Renal cortex interstitium (tissue), 11 donors: ENCODE measurements at regions not wholly inside any gene's neighbourhood (a gene's known extent, or its start where the extent isn't known, plus 50 kb on each side); places are given as distances from the start of the nearest gene placed in this dataset.

Source experiments
- DNase-seq, 11 donors: peaks; one replicate each; pipeline ENCODE4 v3.0.0-alpha.2; 2013; ENCODE audit warnings: low read depth in 9 of 11, low spot score in 4 of 11; ENCODE audit errors: extremely low read depth in 1 of 11

DNA sequence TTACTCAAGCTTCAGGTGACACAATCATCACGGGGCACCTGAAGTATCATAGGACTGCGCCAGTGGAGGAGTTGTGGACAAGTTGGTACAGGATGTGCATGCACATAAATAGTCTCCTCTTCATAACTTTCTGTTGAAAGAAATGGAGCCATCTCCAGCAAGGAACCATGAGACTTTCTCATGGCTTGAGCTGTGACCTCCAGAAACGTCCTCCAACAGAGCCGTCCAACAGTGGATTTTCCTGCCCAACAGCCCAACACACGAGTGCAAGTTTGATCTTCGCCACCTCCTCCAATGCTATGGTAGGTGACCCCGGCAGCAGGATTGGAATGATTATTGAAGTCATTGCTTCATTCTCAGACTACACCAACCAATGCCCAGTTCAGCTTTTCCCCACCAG is 105.1 kb upstream of the ZNF507 start:
- no peak for DNase-seq

DNA sequence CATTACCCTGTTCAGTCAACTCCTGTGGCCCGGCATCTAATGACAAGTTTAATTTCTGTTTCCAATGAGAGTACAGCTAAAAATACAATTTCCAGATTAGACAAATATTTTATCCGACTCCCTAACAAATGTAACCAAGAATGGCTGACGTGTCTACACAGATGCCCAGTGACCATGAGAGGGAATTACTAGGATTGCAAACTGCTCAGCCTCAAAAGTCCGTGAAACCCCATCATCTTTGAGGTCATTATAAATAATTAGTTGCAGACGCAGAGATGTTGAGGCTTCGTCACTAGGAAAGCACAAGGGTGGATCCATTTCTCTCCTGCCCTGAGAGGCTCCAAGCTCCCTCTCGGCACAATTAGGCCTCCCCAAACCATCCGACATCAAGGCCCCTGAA is 104.1 kb upstream of the ZNF507 start:
- DNase-seq = no peak

DNA sequence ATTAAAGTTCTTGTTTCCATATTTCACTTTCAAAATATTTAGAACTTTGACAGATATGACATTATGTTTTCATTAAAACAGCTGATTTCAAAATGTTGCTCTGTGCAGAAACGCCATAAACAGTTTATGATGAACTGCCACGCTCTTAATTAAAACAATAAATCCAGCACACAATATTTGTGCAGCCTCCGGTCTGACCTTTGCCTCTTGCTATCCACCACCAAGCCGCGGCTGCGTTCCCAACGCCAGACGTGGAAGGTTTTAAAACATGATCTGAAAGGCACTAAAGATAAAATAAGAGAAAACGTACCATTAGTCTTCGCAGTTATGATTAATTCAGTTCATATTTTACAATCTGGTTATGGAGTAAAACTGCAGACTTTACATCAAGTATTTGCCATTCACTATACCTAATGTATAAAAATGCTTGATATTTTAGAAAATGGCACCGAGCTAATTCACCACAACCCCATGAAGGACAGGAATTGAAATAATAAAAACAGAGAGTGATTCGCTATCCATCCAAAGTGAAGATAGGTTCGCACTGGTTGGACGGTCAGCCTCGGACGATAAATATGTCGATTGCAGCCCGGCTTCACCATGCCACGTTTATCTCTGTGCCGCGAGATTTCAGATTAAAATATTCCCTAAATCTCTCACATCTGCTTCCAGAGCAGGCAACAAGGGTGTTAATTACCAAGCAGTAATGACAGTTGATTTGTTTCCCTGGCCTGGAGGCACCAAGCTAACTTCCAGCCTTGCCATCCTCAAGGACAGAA is 103.3 kb upstream of the ZNF507 start:
- DNase-seq = peak in 1 of 11 donors; percentile 24

DNA sequence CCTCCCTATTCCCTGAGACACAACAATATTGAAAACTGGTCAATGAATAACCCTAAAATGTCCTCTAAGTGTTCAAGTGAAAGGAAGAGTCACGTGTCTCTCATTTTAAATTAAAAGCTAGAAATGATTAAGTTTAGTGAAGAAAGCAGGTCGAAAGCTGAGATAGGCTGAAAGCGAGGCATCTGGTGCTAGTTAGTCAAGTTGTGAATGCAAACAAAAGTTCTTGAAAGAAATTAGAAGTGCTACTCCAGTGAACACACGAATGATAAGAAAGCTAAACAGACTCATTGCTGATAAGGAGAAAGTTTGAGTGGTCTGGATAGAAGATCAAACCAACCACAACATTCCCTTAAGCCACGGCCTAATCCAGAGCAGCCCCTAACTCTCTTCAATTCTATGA is 99.4 kb upstream of the ZNF507 start:
- DNase-seq = no peak

DNA sequence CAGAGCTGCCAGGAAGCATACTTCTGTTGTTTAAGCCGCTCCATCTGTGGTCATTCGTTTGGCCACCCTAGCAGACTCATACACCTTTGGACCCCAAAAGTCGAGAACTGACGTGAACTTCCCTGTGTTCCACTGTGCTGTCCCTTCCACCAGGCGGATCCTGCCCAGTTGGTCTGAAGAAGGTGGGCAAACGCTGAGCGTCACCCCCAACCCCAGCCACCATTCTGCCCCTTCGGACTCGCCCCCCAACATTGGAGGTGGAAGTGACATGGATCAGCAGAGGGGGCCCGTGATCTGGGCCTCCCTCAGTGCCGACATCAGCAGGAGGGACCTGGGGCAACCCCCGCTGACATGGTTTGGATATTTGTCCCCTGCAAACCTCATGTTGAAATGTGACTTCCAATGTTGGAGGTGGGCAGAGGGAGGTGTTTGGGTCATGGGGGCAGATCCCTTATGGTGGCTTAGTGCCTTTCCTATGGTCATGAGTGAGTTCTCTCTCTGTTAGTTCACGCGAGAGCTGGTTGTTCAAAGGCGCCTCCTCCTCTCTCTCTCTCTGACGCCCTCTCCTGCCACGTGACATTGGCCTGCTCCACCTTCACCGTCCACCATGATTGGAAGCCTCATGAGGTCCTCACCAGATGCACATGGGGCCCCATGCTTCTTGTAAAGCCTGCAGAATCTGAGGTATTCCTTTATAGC is 93.6 kb upstream of the ZNF507 start:
- no peak for DNase-seq

DNA sequence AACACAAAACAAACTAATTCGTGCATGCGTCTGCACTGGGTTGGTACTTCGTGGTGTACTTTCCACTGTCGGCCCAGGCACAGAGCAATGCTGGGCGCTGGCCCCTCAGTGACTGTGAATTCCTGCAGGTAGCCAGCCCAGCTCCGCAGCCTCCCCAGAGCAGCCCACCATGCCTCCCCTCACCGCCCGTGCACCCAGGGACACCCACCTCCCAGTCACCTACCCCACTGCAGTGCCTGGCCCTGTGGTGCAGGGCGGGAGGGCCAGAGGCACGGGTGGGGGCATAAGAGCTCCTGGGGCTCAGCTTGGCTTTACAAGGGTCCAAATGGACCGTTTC is 93.1 kb upstream of the ZNF507 start:
- DNase-seq = no peak

DNA sequence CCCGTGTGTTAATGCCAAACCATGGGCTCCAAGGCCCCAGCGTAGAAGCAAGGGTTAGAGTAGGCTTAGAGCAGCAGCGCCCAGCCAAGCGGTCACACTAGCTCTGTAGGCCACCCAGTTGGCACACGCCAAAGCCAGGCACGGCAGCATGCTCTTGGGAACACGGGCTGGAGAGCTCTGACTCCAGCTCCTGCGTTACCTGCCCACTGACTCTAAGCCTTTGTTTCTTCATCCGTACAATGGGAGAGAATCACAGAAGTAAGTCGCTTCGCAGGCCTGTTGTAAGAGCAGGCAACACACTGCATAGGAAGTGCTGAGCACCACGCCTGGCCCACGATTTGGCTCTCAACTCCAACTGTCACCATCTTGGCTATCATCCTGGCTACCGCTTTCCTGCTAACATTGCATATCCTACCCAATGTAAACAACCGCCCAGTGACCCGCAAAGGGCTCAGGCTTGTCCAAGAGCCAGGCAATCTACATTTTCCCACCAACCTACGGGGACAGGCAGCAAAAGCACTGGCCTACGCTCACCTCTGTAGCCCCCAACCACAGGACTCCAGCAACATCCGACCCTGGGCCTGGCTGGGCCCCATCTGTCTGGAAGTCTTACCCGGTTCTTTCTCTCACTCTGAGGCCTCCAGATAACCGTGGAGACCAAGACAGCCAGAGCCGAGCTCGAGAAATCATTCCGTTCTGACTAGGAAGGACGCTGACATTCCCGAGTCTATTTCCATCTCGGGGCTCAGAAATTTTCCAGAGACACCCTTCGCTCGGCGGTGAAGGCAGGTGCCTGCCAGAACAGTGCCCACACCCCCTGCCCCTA is 91.5 kb upstream of the ZNF507 start:
- no peak for DNase-seq

DNA sequence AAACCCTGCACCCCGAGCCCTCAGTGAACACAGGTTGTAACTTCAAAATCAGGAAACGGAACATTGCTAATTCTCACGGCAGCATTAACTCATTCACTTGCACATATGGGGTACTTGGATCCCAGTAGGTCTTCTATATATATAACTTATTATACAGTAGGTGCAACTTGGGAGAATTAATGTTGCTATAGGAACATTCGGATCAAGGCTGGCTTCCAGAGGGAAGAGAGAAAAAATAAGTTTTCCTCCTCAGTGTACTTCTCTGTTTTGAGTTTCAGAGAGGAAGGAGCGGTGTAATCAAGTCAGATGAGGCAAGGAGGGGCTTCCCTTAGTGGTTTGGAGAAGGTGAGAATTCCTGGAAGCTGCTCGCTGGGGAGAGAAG is 90.9 kb upstream of the ZNF507 start:
- no peak for DNase-seq

DNA sequence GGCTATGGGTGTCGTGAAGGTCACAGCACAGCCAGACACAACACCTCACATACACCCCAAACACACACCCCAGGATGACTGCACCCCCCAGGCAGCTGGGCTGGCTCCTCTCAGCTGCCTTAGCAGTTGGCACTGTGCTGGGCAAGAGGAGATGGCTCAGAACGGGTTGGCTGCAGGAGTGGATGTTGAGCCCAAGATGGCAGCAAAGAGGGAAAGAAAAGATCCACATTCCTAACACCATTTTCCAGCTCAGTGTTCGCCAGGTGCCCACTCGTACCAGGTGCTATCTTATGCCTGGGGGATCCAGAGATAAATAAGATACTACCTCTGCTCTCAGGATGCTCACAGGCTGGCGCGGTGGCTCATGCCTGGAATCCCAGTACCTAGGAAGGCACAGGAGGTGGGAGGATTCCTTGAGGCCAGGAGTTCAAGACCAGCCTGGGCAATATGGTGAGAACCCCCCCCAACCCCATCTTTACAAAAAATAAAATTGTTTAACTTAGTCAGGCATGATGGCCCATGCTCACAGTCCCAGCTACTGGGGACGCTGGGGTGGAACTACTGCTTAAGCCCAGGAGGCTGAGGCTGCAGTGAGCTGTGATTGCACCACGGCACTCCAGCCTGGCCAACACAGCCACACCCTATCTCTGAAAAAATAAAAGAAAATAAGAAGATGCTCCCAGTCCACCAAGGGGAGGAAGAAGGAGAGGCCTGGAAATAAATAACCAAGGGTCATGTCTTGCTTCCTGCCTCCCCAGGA is 89.7 kb upstream of the ZNF507 start:
- no peak for DNase-seq

DNA sequence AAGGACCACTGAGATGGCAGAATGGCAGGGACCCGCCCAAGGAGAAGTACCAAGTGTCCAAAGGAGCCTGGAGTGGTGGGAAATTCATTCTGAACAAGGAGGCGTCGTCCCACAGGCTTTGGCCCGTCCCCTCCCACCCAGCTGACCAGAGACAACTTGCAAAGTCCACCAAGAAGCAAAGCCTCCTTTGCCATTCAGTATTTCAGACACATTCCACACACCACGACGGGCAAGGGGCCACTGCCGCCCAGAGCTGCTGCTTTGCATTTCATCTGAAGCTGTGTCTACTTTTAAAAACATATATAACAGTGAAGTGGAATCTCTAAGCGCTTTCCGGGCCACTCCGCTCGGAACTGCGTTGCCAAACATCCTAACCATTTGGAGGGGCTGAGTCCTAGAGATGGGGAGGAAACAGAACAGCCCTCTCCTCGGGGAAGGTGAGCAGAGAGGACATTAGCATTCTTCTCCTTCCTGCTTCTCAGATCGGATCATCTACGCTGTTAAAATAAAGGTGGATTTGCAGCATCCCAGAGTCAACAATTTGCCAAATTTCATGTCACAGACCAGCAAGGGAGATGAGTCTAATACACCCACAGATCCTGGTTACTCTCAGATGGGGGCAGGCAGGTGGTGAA is 89.0 kb upstream of the ZNF507 start:
- DNase-seq = no peak

DNA sequence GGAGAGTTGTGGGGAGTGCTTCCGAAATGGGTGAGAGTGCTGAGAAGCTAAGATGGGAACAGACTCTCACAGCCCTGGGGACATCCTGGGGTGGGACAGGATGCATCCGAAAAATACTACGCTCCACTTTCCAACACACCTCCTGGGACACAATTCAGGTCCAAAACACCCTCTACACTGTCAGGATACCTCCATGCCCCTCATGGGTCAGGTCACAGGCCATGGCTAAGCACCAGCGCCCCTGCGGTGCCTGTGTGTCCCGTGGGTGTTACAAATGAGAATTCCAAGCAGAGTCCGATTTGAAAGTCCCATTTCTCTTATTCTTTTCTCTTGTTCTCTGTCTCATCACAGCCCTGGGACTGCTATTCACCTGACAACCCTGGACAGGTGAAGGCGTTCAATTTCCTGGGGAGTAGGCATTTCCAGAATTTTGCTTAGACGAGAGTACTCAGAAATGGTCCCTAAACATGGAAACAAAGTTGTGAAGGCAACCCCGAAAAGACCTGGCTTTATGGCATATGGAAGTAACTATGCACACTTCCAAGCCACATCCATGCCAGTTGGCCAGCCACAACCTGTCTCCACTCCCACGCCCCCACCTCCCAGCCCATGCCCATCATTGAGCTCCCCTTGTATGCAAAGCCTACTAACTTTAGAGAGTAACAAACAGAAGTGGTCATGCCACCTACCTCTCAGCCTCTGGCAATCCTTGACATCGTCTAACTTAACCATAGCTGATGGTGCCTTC is 87.9 kb upstream of the ZNF507 start:
- no peak for DNase-seq

DNA sequence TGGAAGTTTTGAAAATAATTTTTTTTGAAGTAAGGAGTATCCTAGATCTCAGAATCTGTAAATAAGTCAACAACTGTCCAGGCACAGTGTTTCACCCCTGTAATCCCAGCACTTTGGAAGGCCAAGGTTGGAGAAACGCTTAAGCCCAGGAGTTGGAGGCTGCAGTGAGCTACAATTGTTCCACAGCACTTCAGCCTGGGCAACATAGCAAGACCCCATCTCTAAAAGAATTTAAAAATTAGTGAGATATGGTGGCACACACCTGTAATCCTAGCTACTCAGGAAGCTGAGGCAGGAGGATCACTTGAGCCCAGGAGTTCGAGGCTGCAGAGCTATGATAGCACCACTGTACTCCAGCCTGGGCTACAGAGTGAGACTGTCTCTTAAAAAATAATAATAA is 87.2 kb upstream of the ZNF507 start:
- DNase-seq = no peak

DNA sequence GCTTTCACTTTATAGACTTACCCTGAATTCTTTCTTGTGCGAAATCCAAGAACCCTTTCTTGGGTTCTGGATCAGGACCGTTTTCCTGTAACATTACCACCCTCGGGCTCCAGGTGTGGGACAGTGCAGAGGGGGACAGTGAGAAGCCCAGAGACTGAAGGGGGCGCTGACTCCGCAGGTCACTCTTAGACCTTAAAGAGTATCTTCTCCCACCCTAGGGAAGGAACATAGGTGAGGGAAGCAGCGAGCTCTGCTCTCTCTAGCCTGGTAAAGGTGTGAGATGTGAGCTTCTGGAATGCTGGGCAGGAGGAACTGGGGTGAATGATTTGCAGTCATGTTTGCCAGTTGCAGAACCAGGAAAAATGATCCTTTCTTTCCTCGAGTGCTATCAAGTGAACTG is 80.8 kb upstream of the ZNF507 start:
- no peak for DNase-seq

DNA sequence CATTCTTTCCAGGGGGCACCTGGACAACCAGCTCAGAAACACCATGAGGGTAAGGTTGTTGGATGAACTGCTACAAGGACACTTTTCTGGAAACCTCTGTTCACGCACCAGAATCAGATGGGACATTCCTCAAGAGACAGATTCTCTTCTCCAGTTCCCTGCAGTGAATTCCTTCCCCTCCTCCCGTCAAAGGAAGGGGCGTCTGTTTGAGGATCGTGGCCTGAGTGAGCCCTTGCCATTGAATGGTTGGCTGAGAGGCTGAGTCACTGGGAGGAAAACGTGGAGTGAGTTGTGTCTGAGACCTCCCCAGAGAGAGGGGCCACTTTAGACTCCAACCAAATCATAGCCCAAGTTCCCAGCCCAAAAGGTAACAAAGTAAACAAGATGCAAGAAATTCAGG is 79.4 kb upstream of the ZNF507 start:
- DNase-seq = no peak

DNA sequence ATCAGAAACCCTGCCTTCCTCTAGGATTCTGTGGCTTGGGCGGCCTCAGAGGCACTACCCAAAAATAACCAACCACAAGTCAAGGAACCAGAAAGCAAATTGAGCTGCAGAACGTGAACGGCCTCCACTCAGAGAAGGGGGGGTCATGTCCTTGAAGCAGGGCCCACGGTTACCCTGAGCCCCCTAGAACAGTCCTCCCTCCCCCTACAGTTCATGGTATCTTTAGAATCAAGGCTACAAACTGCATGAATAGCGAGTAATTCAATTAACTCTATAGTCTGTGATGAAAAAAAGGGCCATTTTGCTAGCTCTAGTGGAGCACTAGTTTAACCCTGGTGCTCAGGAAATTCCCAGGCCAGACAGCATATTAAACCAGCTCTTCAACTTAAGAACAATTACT is 79.0 kb upstream of the ZNF507 start:
- no peak for DNase-seq

DNA sequence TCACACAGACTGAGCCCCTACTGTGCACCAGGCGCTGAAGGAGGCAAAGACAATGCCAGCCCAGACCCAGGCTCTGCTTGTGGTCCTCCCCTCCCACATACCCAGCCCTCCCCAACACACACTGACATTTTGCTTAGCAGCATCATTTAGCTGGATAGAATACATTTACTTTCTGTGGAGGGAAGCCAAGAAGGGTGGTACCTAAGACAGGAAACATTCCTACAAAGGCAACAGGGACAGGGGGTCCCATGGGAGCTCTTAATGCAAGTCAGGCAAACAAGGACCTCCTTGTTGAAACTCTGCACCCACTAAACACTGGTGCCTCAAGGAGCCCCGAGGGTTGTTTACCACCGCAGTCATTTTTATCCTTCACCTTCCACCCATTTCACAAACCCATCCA is 77.0 kb upstream of the ZNF507 start:
- DNase-seq = no peak

DNA sequence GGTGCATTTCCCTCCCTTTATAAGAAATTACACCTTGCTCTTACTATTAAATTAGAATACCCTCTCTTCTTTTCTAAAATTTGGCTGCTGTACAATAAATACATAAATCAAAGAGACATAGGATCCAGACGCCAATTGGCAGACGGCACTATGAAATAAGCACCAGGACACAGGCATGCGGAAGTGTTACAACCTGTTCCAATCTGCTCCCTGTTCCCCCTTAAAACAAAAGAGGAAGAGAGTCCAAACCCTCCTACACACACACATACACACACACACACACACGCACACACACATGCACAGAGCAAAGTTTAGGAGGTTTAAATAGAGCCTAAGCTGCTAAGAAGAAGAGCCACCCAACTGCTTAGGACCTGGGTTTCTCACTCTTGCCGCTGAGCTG is 75.6 kb upstream of the ZNF507 start:
- no peak for DNase-seq

DNA sequence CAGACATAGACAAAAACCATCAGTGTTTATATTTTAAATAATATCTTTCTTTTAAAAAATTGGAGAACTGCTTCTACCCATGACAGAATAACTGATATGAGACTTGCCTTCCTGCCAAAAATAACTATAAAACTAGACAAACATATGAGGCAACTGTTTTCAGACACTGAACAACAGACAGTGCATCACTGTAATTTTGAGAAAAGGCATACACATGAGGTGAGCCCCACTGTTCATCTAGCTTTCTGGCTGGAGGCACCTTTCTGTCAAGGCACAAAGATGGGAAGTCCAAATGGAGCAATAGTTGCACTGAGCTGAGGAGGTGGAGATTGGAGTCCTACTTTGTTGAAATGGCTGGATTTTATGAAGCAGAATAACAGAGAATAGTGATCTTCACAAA is 71.9 kb upstream of the ZNF507 start:
- DNase-seq = no peak
